Spinal cord (tissue), 9 donors: ENCODE measurements at regions not wholly inside any gene's neighbourhood (a gene's known extent, or its start where the extent isn't known, plus 50 kb on each side); places are given as distances from the start of the nearest gene placed in this dataset.

Source experiments
- DNase-seq, 6 donors: peaks; one replicate each; pipeline versions ENCODE4 v3.0.0 to v3.0.0-alpha.2; 2013 to 2015; ENCODE audit warnings: low spot score in 6 of 6, low read depth in 4 of 6
- H3K27ac ChIP-seq: one replicate; pipeline ENCODE4 v1.5.1; 2013; ENCODE audit warnings: low read depth, low read length, control low read depth
- H3K27me3 ChIP-seq: one replicate; pipeline ENCODE4 v1.6.1; 2013; ENCODE audit warnings: low read length; ENCODE audit not compliant: control insufficient read depth, insufficient read depth
- H3K36me3 ChIP-seq: one replicate; pipeline ENCODE4 v1.6.1; 2013; ENCODE audit warnings: low read length; ENCODE audit not compliant: control insufficient read depth, insufficient read depth
- H3K4me1 ChIP-seq: one replicate; pipeline ENCODE4 v1.6.1; 2013; ENCODE audit warnings: low read length; ENCODE audit not compliant: control insufficient read depth, insufficient read depth
- H3K4me3 ChIP-seq: one replicate; pipeline ENCODE4 v1.5.1; 2013; ENCODE audit warnings: low read depth, low read length, control low read depth
- H3K9me3 ChIP-seq: one replicate; pipeline ENCODE4 v1.6.1; 2013; ENCODE audit warnings: low read length; ENCODE audit not compliant: control insufficient read depth, insufficient read depth
- WGBS: methylation state at CpG from one replicate; pipeline ENCODE4 v1.1.5; 2013; ENCODE audit warnings: missing lambda C conversion rate; ENCODE audit not compliant: insufficient coverage; 5-methylcytosine and 5-hydroxymethylcytosine counted together
- donor health status: healthy.

DNA sequence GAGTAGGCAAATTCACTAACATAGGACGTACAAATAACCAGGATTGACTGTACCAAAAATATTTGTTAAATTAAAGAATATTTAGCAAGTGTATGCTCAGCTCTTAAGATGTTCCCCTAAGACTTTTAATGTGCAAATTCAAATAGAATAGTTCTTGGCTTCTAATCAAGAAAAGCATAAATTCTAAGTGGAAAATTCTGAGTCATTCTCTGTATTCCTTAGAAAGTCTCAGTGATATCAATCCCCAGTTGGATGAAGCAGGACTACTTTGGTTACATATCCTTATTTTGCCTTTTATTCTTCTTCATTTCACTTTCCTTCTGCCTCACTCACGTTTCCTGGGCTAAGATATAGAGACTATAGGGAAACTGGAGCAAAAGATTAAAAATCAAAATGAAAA, 130.2 kb downstream of the IFI44 start:
- H3K27me3 ChIP-seq: no peaks in the 10 kb centered on the region
- H3K36me3 ChIP-seq: no peaks in the 10 kb centered on the region
- DNase-seq: no peak
- H3K4me3 ChIP-seq: no peak overlapping the region
- H3K27ac ChIP-seq: no peak overlapping the region
- no peaks in the 10 kb centered on the region for H3K4me1 ChIP-seq
- no peaks in the 10 kb centered on the region for H3K9me3 ChIP-seq
- WGBS: no CpG with 5 or more reads among the region's 2 CpGs

DNA sequence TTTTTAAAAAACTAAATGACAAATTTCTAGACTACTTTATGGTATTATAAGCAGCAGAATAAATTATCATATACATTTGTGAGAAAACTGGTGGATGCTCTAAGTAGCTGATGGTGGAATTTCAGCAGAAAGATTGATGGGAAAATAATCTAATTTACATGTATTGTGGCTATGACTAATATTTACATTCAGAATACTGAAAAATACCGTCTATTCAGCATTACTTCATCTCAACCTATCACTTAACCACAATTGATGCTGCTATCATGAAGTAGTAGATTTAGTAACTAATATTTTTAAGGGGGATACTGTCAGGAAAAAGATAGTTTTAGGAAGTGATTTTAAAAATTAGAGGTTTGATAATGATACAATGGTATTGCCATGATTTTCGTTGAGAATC, 137.9 kb downstream of the IFI44 start:
- DNase-seq: no peak
- H3K4me3 ChIP-seq: no peak overlapping the region
- no peaks in the 10 kb centered on the region for H3K4me1 ChIP-seq
- H3K27me3 ChIP-seq: no peaks in the 10 kb centered on the region
- H3K27ac ChIP-seq: no peak overlapping the region
- no CpG with 5 or more reads among the region's 2 CpGs for WGBS
- H3K36me3 ChIP-seq: no peaks in the 10 kb centered on the region
- no peaks in the 10 kb centered on the region for H3K9me3 ChIP-seq

DNA sequence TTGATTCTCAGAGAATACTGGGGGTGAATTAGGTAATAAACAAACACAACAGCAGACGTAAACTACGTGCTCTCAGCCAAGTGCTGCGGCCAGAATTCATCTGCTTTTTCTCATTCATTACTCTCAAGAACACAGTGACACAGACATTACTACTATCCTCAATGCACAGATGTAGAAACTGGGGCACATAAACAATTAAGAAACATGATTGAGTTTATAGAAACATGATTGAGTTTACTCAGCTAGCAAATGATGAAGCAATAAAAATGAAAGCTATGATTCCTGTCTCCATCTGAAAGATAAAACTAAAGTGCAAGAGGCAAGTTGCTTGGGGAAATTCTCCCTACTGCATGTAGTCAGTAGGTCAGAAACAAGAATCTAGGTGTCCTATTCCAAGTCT, 140.5 kb downstream of the IFI44 start:
- no peak overlapping the region for H3K27ac ChIP-seq
- H3K4me3 ChIP-seq: no peak overlapping the region
- H3K9me3 ChIP-seq: no peaks in the 10 kb centered on the region
- no peaks in the 10 kb centered on the region for H3K4me1 ChIP-seq
- H3K36me3 ChIP-seq: no peaks in the 10 kb centered on the region
- DNase-seq: peak in 1 of 6 donors; percentile 6
- no CpG with 5 or more reads among the region's 3 CpGs for WGBS
- no peaks in the 10 kb centered on the region for H3K27me3 ChIP-seq

DNA sequence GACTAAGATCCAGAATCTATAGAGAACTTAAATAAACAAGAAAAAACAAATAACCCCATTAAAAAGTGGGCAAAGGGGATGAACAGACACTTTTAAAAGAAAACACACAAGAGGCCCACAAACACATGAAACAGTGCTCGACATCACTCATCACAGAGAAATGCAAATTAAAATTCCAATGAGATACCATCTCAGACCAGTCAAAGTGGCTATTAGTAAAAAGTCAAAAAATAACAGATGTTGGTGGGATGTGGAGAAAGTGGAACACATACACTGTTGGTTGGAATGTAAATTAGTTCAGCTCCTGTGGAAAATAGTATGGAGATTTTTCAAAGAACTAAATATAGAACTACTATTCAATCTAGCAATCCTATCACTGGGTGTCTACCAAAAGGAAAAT, 143.1 kb downstream of the IFI44 start:
- Histone ChIP-seq H3K4me1 (no peaks in the 10 kb centered on the region), H3K4me3 (no peak overlapping the region), H3K36me3 (no peaks in the 10 kb centered on the region), H3K27me3 (no peaks in the 10 kb centered on the region), H3K9me3 (no peaks in the 10 kb centered on the region), H3K27ac (no peak overlapping the region)
- DNase-seq: no peak
- no CpG with 5 or more reads among the region's 1 CpG for WGBS

DNA sequence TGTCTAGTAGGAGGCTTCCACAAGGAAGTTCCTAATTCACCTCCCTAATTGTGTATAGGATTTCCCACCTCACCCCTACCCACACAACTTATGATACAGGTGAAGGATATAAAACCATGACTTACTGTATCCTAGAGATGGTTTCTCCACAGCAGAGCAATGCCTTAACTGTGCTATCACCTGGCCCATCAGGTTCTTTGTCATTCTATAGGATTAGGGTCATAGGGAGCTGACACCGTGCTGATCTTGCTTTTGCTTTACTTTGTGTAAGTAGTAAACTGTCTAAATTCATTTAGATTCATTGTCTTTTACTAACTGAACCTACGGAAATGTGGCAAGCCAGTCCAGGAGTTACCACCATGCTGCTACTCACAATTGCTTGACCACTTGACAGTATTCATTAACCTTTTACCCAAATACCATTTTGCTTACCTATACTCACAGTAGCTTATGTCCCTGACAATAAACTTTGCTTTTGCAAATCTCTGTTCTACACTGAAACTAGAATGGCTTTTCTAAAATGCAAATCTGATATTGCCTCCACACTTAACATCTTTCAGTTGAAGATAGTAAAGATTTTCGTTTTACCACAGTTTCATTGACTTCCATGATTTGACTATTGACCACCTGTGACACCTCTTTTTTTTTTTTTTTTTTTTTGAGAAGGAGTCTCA, 147.6 kb downstream of the IFI44 start:
- no peak overlapping the region for H3K27ac ChIP-seq
- no peak for DNase-seq
- H3K4me1 ChIP-seq: no peaks in the 10 kb centered on the region
- no peaks in the 10 kb centered on the region for H3K9me3 ChIP-seq
- WGBS: 100% methylated on average over 1 of the region's 3 CpGs
- H3K27me3 ChIP-seq: no peaks in the 10 kb centered on the region
- no peak overlapping the region for H3K4me3 ChIP-seq
- H3K36me3 ChIP-seq: no peaks in the 10 kb centered on the region

DNA sequence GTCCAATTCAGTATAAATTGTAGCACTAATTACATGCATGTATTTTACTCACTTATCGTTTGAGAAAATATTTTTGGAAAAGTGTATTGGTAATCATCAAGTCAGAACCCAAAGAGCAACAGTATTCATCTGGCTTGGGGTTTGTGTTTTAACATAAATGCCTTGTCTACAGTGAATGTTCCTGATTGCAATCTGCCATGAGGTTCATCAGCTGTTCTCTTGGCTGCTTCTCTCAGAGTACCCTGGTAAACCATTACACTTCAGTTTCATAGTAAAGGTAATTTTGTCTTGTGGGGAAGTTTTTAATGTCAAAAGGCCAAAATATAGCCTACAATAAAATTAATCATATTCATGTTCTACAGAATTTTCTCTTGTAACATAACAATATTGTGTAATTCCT, 150.3 kb downstream of the IFI44 start:
- H3K36me3 ChIP-seq: no peaks in the 10 kb centered on the region
- DNase-seq: peak in 2 of 6 donors; percentile 9 to 58
- H3K27ac ChIP-seq: no peak overlapping the region
- H3K4me1 ChIP-seq: no peaks in the 10 kb centered on the region
- H3K9me3 ChIP-seq: no peaks in the 10 kb centered on the region
- no peaks in the 10 kb centered on the region for H3K27me3 ChIP-seq
- no peak overlapping the region for H3K4me3 ChIP-seq
- no CpG with 5 or more reads among the region's 1 CpG for WGBS

DNA sequence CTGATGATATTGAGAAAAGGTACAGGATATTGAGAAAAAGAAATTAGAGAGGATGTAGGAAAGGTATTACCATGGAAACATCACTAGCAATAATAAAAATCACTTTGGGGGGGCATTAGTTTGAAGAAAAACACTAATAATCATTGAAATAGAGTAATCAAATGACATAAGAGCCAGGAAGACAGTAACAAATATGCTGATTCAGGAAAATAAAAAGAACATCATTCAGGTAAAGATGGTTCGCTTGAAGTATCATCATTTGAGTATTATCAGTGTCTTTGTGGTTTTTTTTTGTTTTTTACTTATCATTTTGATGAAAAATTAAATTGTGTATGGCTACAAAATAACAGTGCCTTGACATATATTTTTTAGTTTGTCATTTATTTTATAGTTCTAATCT, 164.5 kb downstream of the IFI44 start:
- H3K36me3 ChIP-seq: no peaks in the 10 kb centered on the region
- WGBS: no CpG with 5 or more reads among the region's 1 CpG
- no peaks in the 10 kb centered on the region for H3K27me3 ChIP-seq
- H3K4me1 ChIP-seq: no peaks in the 10 kb centered on the region
- no peak overlapping the region for H3K27ac ChIP-seq
- no peak overlapping the region for H3K4me3 ChIP-seq
- no peaks in the 10 kb centered on the region for H3K9me3 ChIP-seq
- no peak for DNase-seq

DNA sequence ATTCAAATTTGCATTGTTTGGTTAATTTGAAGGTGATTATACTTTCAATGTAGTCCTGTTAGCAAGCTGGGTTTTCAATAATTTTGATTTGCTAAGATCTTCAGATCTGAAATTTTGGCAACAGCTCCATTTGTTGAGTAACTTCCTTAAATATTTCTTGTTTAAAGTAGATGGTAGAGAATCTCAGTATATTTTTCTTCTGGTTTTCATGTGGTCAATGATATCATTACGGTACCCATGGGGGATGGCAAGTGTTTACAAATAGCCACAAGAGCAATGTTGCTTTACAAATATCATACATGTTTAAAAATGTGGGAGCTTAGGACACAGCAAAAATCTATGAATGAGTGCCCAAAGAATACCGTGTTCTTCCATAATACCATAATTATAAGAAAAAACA, 175.9 kb downstream of the IFI44 start:
- Histone ChIP-seq H3K27me3 (no peaks in the 10 kb centered on the region), H3K4me3 (no peak overlapping the region), H3K4me1 (no peaks in the 10 kb centered on the region), H3K36me3 (no peaks in the 10 kb centered on the region), H3K27ac (no peak overlapping the region), H3K9me3 (no peaks in the 10 kb centered on the region)
- DNase-seq: no peak
- WGBS: no CpG with 5 or more reads among the region's 2 CpGs

DNA sequence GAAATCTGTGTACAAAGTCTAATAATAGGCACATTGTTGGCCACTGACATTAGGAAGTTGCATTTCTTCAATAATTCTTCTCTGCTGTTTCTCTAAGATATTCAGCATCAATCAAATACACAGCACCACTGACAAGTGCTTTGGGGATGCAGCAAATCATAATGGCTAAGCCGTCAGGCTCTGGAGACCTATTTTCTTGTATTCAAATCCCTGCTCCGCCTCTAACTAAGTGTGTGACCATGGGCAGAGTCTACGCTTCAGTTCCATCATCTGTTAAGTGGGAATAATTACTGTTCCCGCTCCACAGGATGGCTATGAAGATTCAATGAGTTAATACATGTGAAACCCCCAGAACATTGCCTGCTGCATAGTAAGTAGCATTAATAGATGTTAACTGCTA, 176.9 kb downstream of the ADGRL4 start:
- Histone ChIP-seq H3K36me3 (no peaks in the 10 kb centered on the region), H3K4me1 (no peaks in the 10 kb centered on the region), H3K27me3 (no peaks in the 10 kb centered on the region), H3K4me3 (no peak overlapping the region), H3K9me3 (no peaks in the 10 kb centered on the region), H3K27ac (no peak overlapping the region)
- DNase-seq: peak in 1 of 6 donors; percentile 88
- WGBS: no CpG with 5 or more reads among the region's 4 CpGs

DNA sequence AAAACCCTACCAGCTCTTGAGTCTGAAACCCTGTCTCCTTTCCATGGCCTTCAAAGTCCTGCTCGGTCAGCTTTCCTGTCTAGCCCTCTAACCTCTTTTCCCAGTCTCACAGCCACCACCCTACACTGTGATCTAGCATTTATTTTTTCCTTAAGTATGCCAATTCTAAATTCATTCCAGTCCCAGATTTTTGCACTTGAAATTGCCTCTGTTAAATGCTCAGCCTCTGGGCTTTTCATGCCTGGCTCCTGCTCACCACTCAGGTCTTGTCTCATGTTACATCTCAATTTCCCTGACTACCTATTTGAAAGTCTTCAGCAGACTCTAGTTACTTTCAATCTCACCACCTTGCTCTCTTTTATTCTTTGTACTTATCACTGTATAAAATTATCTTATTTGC, 176.2 kb downstream of the ADGRL4 start:
- no peaks in the 10 kb centered on the region for H3K4me1 ChIP-seq
- no peaks in the 10 kb centered on the region for H3K36me3 ChIP-seq
- no peaks in the 10 kb centered on the region for H3K9me3 ChIP-seq
- no peak overlapping the region for H3K27ac ChIP-seq
- H3K27me3 ChIP-seq: no peaks in the 10 kb centered on the region
- no peak for DNase-seq
- WGBS: 81% methylated on average over 1 of the region's 1 CpG
- H3K4me3 ChIP-seq: no peak overlapping the region
